H9 (cell line): ENCODE measurements at regions not wholly inside any gene's neighbourhood (a gene's known extent, or its start where the extent isn't known, plus 50 kb on each side); places are given as distances from the start of the nearest gene placed in this dataset.

ENCODE experiments used
- DNase-seq: peaks from one replicate; pipeline ENCODE4 v3.0.0-alpha.2; 2017
- H2AFZ ChIP-seq: one replicate; pipeline ENCODE4 v1.6.1; 2013; ENCODE audit warnings: mild to moderate bottlenecking, low read length, control low read depth, moderate library complexity
- H2AK5ac ChIP-seq: 2 replicates; pipeline ENCODE4 v1.6.1; 2013; ENCODE audit warnings: low read length, control low read depth, mixed read lengths; ENCODE audit not compliant: insufficient read length
- H2BK120ac ChIP-seq: one replicate; pipeline ENCODE4 v1.6.1; 2013; ENCODE audit warnings: low read depth, mild to moderate bottlenecking, low read length, control low read depth, inconsistent platforms; ENCODE audit not compliant: poor library complexity, severe bottlenecking
- H2BK12ac ChIP-seq: 2 replicates; pipeline ENCODE4 v1.6.1; 2013; ENCODE audit warnings: low read length, control low read depth, mixed read lengths, low read depth; ENCODE audit not compliant: insufficient read length
- H2BK15ac ChIP-seq: 2 replicates; pipeline ENCODE4 v1.6.1; 2013; ENCODE audit warnings: low read depth, low read length, control low read depth
- H2BK20ac ChIP-seq: one replicate; pipeline ENCODE4 v1.6.1; 2013; ENCODE audit warnings: low read depth, mild to moderate bottlenecking, low read length, control low read depth, inconsistent platforms; ENCODE audit not compliant: poor library complexity, severe bottlenecking
- H2BK5ac ChIP-seq: 2 replicates; pipeline ENCODE4 v1.6.1; 2013; ENCODE audit warnings: low read length, control low read depth, mixed read lengths; ENCODE audit not compliant: insufficient read length
- H3K14ac ChIP-seq: 2 replicates; pipeline ENCODE4 v1.6.1; 2013; ENCODE audit warnings: low read length, control low read depth; ENCODE audit not compliant: insufficient read depth
- H3K18ac ChIP-seq: 2 replicates; pipeline ENCODE4 v1.6.1; 2013; ENCODE audit warnings: low read depth, mild to moderate bottlenecking, mixed read lengths, low read length, control low read depth; ENCODE audit not compliant: insufficient read length
- H3K23ac ChIP-seq: 2 replicates; pipeline ENCODE4 v1.6.1; 2013; ENCODE audit warnings: low read length, control low read depth, mixed read lengths, low read depth; ENCODE audit not compliant: insufficient read length
- H3K23me2 ChIP-seq: 2 replicates; pipeline ENCODE4 v1.6.1; 2013; ENCODE audit warnings: low read depth, mild to moderate bottlenecking, mixed read lengths, low read length, control low read depth; ENCODE audit not compliant: insufficient read length, poor library complexity, severe bottlenecking
- H3K27ac ChIP-seq: 2 replicates; pipeline ENCODE4 v1.5.1; 2013; ENCODE audit warnings: low read length, control low read depth, mixed read lengths, low read depth; ENCODE audit not compliant: insufficient read length
- H3K27me3 ChIP-seq: 2 replicates; pipeline ENCODE4 v1.6.1; 2013; ENCODE audit warnings: low read length, control low read depth, inconsistent platforms; ENCODE audit not compliant: insufficient read depth
- H3K4ac ChIP-seq: 2 replicates; pipeline ENCODE4 v1.6.1; 2013; ENCODE audit warnings: low read depth, mild to moderate bottlenecking, control low read depth, inconsistent platforms, low read length, moderate library complexity
- H3K4me1 ChIP-seq: 2 replicates; pipeline ENCODE4 v1.6.1; 2013; ENCODE audit warnings: low read length, control low read depth, inconsistent platforms; ENCODE audit not compliant: insufficient read depth
- H3K4me2 ChIP-seq: 2 replicates; pipeline ENCODE4 v1.6.1; 2013; ENCODE audit warnings: low read length, control low read depth, mixed read lengths; ENCODE audit not compliant: insufficient read length, insufficient read depth
- H3K56ac ChIP-seq: 2 replicates; pipeline ENCODE4 v1.6.1; 2013; ENCODE audit warnings: low read depth, mild to moderate bottlenecking, mixed read lengths, low read length, control low read depth; ENCODE audit not compliant: insufficient read length
- H3K79me1 ChIP-seq: 2 replicates; pipeline ENCODE4 v1.6.1; 2013; ENCODE audit warnings: low read depth, mild to moderate bottlenecking, moderate library complexity, low read length, control low read depth, inconsistent platforms; ENCODE audit not compliant: insufficient read depth, poor library complexity, severe bottlenecking
- H3K79me2 ChIP-seq: 2 replicates; pipeline ENCODE4 v1.6.1; 2013; ENCODE audit warnings: low read length, control low read depth, inconsistent platforms; ENCODE audit not compliant: insufficient read depth
- H3K9ac ChIP-seq: 2 replicates; pipeline ENCODE4 v1.6.1; 2013; ENCODE audit warnings: low read length, control low read depth, mixed read lengths; ENCODE audit not compliant: insufficient read length; ENCODE audit errors: extremely low read depth
- H3K9me3 ChIP-seq: one replicate; pipeline ENCODE4 v1.6.1; 2013; ENCODE audit warnings: low read depth, low read length, inconsistent platforms; ENCODE audit not compliant: control insufficient read depth
- H3T11ph ChIP-seq: one replicate; pipeline ENCODE4 v1.6.1; 2013; ENCODE audit warnings: mild to moderate bottlenecking, low read length, control low read depth, inconsistent platforms
- H4K20me1 ChIP-seq: one replicate; pipeline ENCODE4 v1.6.1; 2013; ENCODE audit not compliant: control insufficient read depth, insufficient read length, insufficient read depth
- H4K5ac ChIP-seq: 2 replicates; pipeline ENCODE4 v1.6.1; 2013; ENCODE audit warnings: low read depth, mild to moderate bottlenecking, mixed read lengths, low read length, control low read depth; ENCODE audit not compliant: insufficient read length
- H4K8ac ChIP-seq: replicated peaks from 2 replicates; pipeline ENCODE4 v1.6.1; 2013; ENCODE audit warnings: low read length, control low read depth, mixed read lengths, low read depth; ENCODE audit not compliant: insufficient read length
- H4K91ac ChIP-seq: 2 replicates; pipeline ENCODE4 v1.6.1; 2013; ENCODE audit warnings: low read depth, mild to moderate bottlenecking, moderate library complexity, mixed read lengths, low read length, control low read depth; ENCODE audit not compliant: insufficient read length
- H3K27ac Mint-ChIP-seq, 3 experiments: 2 replicates in 2 of 3; 3 replicates in 1 of 3; pipeline ENCODE4 v1.8.0; 2020 to 2021; ENCODE audit warnings: mixed read lengths in 3 of 3, mild to moderate bottlenecking in 1 of 3, moderate library complexity in 1 of 3
- H3K27me3 Mint-ChIP-seq: 2 replicates; pipeline ENCODE4 v1.8.0; 2021; ENCODE audit warnings: low read depth, mild to moderate bottlenecking, moderate library complexity, mixed read lengths
- H3K36me3 Mint-ChIP-seq, 3 experiments: 2 replicates in 2 of 3; 3 replicates in 1 of 3; pipeline ENCODE4 v1.8.0; 2020 to 2021; ENCODE audit warnings: low read depth in 3 of 3, mixed read lengths in 3 of 3; ENCODE audit not compliant: insufficient read depth in 1 of 3
- H3K4me1 Mint-ChIP-seq, 2 experiments: 2 replicates each; pipeline ENCODE4 v1.8.0; 2020; ENCODE audit warnings: mixed read lengths in 2 of 2
- H3K4me3 Mint-ChIP-seq, 2 experiments: 2 replicates in 1 of 2; 3 replicates in 1 of 2; pipeline ENCODE4 v1.8.0; 2020 to 2021; ENCODE audit warnings: mild to moderate bottlenecking in 2 of 2, mixed read lengths in 2 of 2, moderate library complexity in 1 of 2
- H3K9me3 Mint-ChIP-seq, 2 experiments: 2 replicates in 1 of 2; 3 replicates in 1 of 2; pipeline ENCODE4 v1.8.0; 2020; ENCODE audit warnings: mild to moderate bottlenecking in 2 of 2, mixed read lengths in 2 of 2, moderate library complexity in 1 of 2
- CTCF ChIP-seq: fragments of 200-600 bp; sonication (generic); conservative IDR thresholded peaks from 3 replicates; pipeline ENCODE4 v1.8.0; 2021; ENCODE audit warnings: antibody characterized with exemption, mild to moderate bottlenecking
- WGBS: extraction: QIAGEN DNeasy Blood & Tissue Kit; methylation state at CpG from one replicate; pipeline ENCODE4 v1.1.7; 2013; ENCODE audit warnings: missing lambda C conversion rate, low lambda C conversion rate, mixed read lengths; ENCODE audit not compliant: insufficient read length; ENCODE audit errors: extremely low coverage; 5-methylcytosine and 5-hydroxymethylcytosine counted together

GRCh38 chr2:66279024-66279423 lies 155.9 kb upstream of the MEIS1 start:
- no peak for DNase-seq
- H4K91ac ChIP-seq, result no peak overlapping the region
- H3K23me2 ChIP-seq, result no peaks in the 10 kb centered on the region
- no peak overlapping the region for H3K23ac ChIP-seq
- no peak overlapping the region for H2BK20ac ChIP-seq
- no peak overlapping the region for H2BK5ac ChIP-seq
- H2AFZ ChIP-seq, result no peak overlapping the region
- Mint-ChIP-seq H3K27me3 (no peaks in the 10 kb centered on the region), H3K27ac (no peak overlapping the region), H3K4me1 (peaks cover 0 to under 1% of the 10 kb centered on the region in 2 experiments; a peak in 1 of 4 replicates), H3K9me3 (no peaks in the 10 kb centered on the region), H3K4me3 (no peak overlapping the region), H3K36me3 (no peaks in the 10 kb centered on the region)
- no peak overlapping the region for H3K4me2 ChIP-seq
- H3K27ac ChIP-seq, result no peak overlapping the region
- H3K18ac ChIP-seq, result no peak overlapping the region
- H4K8ac ChIP-seq, result no peak overlapping the region
- H2BK12ac ChIP-seq, result no peak overlapping the region
- no peak overlapping the region for H3T11ph ChIP-seq
- no peaks in the 10 kb centered on the region for H3K9me3 ChIP-seq
- no peak for TF ChIP-seq CTCF
- no peaks in the 10 kb centered on the region for H4K20me1 ChIP-seq
- WGBS, result no CpG with 5 or more reads among the region's 6 CpGs
- H2AK5ac ChIP-seq, result no peak overlapping the region
- no peaks in the 10 kb centered on the region for H3K27me3 ChIP-seq
- H3K79me1 ChIP-seq, result no peaks in the 10 kb centered on the region
- no peak overlapping the region for H3K14ac ChIP-seq
- no peak overlapping the region for H2BK120ac ChIP-seq
- H2BK15ac ChIP-seq, result no peak overlapping the region
- H3K9ac ChIP-seq, result no peak overlapping the region
- H3K4ac ChIP-seq, result no peak overlapping the region
- no peaks in the 10 kb centered on the region for H3K79me2 ChIP-seq
- H4K5ac ChIP-seq, result no peak overlapping the region
- H3K4me1 ChIP-seq, result peaks cover 8% of the 10 kb centered on the region; the same call in 1 of the 2 replicates
- no peak overlapping the region for H3K56ac ChIP-seq
